SK-N-SH treated with all-trans-retinoic acid at 6 μM for 48 hours (cell line): ENCODE measurements at regions not wholly inside any gene's neighbourhood (a gene's known extent, or its start where the extent isn't known, plus 50 kb on each side); places are given as distances from the start of the nearest gene placed in this dataset.

ENCODE experiments used
- ARNTL ChIP-seq: fragments of 450-650 bp; formaldehyde crosslinking; IDR thresholded peaks from 2 replicates; pipeline ENCODE4 v1.5.0; 2020; ENCODE audit warnings: low read depth, mild to moderate bottlenecking, moderate library complexity, borderline replicate concordance
- GLIS3 ChIP-seq: fragments of 250-450 bp; sonication (Bioruptor Pico); IDR thresholded peaks from 2 replicates; pipeline ENCODE4 v1.5.0; 2020; ENCODE audit warnings: mild to moderate bottlenecking, moderate library complexity
- ISL1 ChIP-seq: fragments of 250-450 bp; sonication (Bioruptor Pico); IDR thresholded peaks from 2 replicates; pipeline ENCODE4 v2.1.2; 2022; ENCODE audit warnings: mild to moderate bottlenecking, moderate library complexity
- OSR1 ChIP-seq: fragments of 250-450 bp; sonication (Bioruptor Pico); IDR thresholded peaks from 2 replicates; pipeline ENCODE4 v1.8.0; 2022; ENCODE audit warnings: moderate library complexity, mild to moderate bottlenecking, inconsistent platforms
- PATZ1 ChIP-seq: fragments of 250-450 bp; sonication (Bioruptor Pico); IDR thresholded peaks from 2 replicates; pipeline ENCODE4 v1.8.0; 2020; ENCODE audit warnings: mild to moderate bottlenecking, moderate library complexity, borderline replicate concordance
- POU6F1 ChIP-seq: fragments of 250-450 bp; sonication (Bioruptor Pico); IDR thresholded peaks from 2 replicates; pipeline ENCODE4 v1.8.0; 2021; ENCODE audit warnings: low read depth, mild to moderate bottlenecking, moderate library complexity, borderline replicate concordance
- PPARA ChIP-seq: fragments of 250-450 bp; sonication (Bioruptor Pico); IDR thresholded peaks from 2 replicates; pipeline ENCODE4 v1.5.0; 2020; ENCODE audit warnings: mild to moderate bottlenecking, borderline replicate concordance
- RARB ChIP-seq: fragments of 250-450 bp; sonication (Bioruptor Pico); IDR thresholded peaks from 2 replicates; pipeline ENCODE4 v1.8.0; 2021; ENCODE audit warnings: mild to moderate bottlenecking, moderate library complexity
- TCF4 ChIP-seq: fragments of 250-450 bp; sonication (Bioruptor Pico); IDR thresholded peaks from 2 replicates; pipeline ENCODE4 v1.8.0; 2021; ENCODE audit warnings: mild to moderate bottlenecking, moderate library complexity, borderline replicate concordance
- TSHZ2 ChIP-seq: fragments of 250-450 bp; sonication (Bioruptor Pico); IDR thresholded peaks from 2 replicates; pipeline ENCODE4 v1.5.0; 2020; ENCODE audit warnings: mild to moderate bottlenecking, moderate library complexity
- ZFP3 ChIP-seq: fragments of 250-450 bp; sonication (Bioruptor Pico); IDR thresholded peaks from 2 replicates; pipeline ENCODE4 v1.5.0; 2020; ENCODE audit warnings: mild to moderate bottlenecking, moderate library complexity
- ZFP30 ChIP-seq: fragments of 450-650 bp; formaldehyde crosslinking; IDR thresholded peaks from 2 replicates; pipeline ENCODE4 v1.5.0; 2022; ENCODE audit warnings: mild to moderate bottlenecking, moderate library complexity
- ZNF70 ChIP-seq: fragments of 450-650 bp; formaldehyde crosslinking; IDR thresholded peaks from 2 replicates; pipeline ENCODE4 v1.5.0; 2020; ENCODE audit warnings: mild to moderate bottlenecking, moderate library complexity

GRCh38 chr7:9854605-9855004 is 1119.1 kb upstream of the PHF14 start:
- TF ChIP-seq POU6F1 (no peak), ZFP30 (CRISPR knock-in tag) (no peak), PATZ1 (CRISPR knock-in tag) (no peak), TSHZ2 (CRISPR knock-in tag) (no peak), ZFP3 (CRISPR knock-in tag) (no peak), RARB (CRISPR knock-in tag) (no peak), TCF4 (CRISPR knock-in tag) (no peak), ZNF70 (CRISPR knock-in tag) (no peak), ARNTL (CRISPR knock-in tag) (no peak), OSR1 (no peak), PPARA (CRISPR knock-in tag) (no peak), GLIS3 (CRISPR knock-in tag) (no peak), ISL1 (CRISPR knock-in tag) (no peak)
